IMR-90 (cell line): ENCODE measurements at regions not wholly inside any gene's neighbourhood (a gene's known extent, or its start where the extent isn't known, plus 50 kb on each side); places are given as distances from the start of the nearest gene placed in this dataset.
A peak's percentile ranks its signal among the peaks of the same experiment; 100 is the strongest.

Experiments
- ATAC-seq: fragments of 200-7000 bp; cut with Tn5 transposase; 2 replicates; pipeline ENCODE4 v1.9.1; 2020; ENCODE audit warnings: low read depth, mild to moderate bottlenecking, moderate library complexity
- BruUV-seq: library from RNA; stranded (reverse); fragments of 400-500 nt; replicated peaks from 2 replicates; lab custom pipeline; 2021; lab: Mats Ljungman, UMichigan
- CTCF ChIA-PET: fragments of 300-600 bp; formaldehyde crosslinking; extraction: SDS; loops from one replicate; lab custom pipeline; 2021; ENCODE audit warnings: antibody characterized with exemption; lab: Yijun Ruan, JAX
- POLR2A ChIA-PET: fragments of 300-600 bp; sonication (Branson Sonifier 250); formaldehyde crosslinking; loops from one replicate; lab custom pipeline; 2022; ENCODE audit warnings: antibody characterized with exemption; ENCODE audit not compliant: unreplicated experiment; lab: Charles Lee
- DNase-seq: peaks from one replicate; pipeline ENCODE4 v3.0.0; 2013
- H2AFZ ChIP-seq: replicated peaks from 2 replicates; pipeline ENCODE3; 2013; ENCODE audit warnings: low read length, mild to moderate bottlenecking; ENCODE audit not compliant: poor library complexity
- H2AK5ac ChIP-seq: 2 replicates; pipeline ENCODE4 v1.6.1; 2013; ENCODE audit warnings: low read depth, low read length, inconsistent platforms
- H2AK9ac ChIP-seq: replicated peaks from 2 replicates; pipeline ENCODE3; 2013; ENCODE audit warnings: mild to moderate bottlenecking, low read depth, low read length, moderate library complexity; ENCODE audit not compliant: poor library complexity
- H2BK120ac ChIP-seq: 2 replicates; pipeline ENCODE4 v1.6.1; 2013; ENCODE audit warnings: low read depth, low read length, inconsistent platforms
- H2BK15ac ChIP-seq: 3 replicates; pipeline ENCODE4 v1.6.1; 2013; ENCODE audit warnings: low read depth, low read length, inconsistent platforms
- H2BK20ac ChIP-seq: 2 replicates; pipeline ENCODE4 v1.6.1; 2013; ENCODE audit warnings: low read depth, mild to moderate bottlenecking, inconsistent platforms, low read length, moderate library complexity
- H2BK5ac ChIP-seq: 2 replicates; pipeline ENCODE4 v1.6.1; 2013; ENCODE audit warnings: mild to moderate bottlenecking, low read depth, low read length, inconsistent platforms; ENCODE audit not compliant: poor library complexity, severe bottlenecking
- H3K14ac ChIP-seq: replicated peaks from 2 replicates; pipeline ENCODE4 v1.6.1; 2013; ENCODE audit warnings: low read depth, low read length, inconsistent platforms
- H3K18ac ChIP-seq: 2 replicates; pipeline ENCODE4 v1.6.1; 2013; ENCODE audit warnings: low read depth, low read length, control low read depth
- H3K23ac ChIP-seq: 2 replicates; pipeline ENCODE4 v1.6.1; 2013; ENCODE audit warnings: low read depth, low read length, inconsistent platforms
- H3K27ac ChIP-seq: 2 replicates; pipeline ENCODE4 v1.5.1; 2013; ENCODE audit warnings: mild to moderate bottlenecking, control low read depth, low read length; ENCODE audit not compliant: insufficient read depth
- H3K27me3 ChIP-seq: 2 replicates; pipeline ENCODE4 v1.6.1; 2013; ENCODE audit warnings: low read length; ENCODE audit not compliant: control insufficient read depth, insufficient read depth
- H3K36me3 ChIP-seq: 2 replicates; pipeline ENCODE4 v1.6.1; 2013; ENCODE audit warnings: low read length, mixed read lengths; ENCODE audit not compliant: control insufficient read depth, insufficient read depth
- H3K4ac ChIP-seq: 2 replicates; pipeline ENCODE4 v1.6.1; 2013; ENCODE audit warnings: low read depth, low read length, inconsistent platforms
- H3K4me1 ChIP-seq: 2 replicates; pipeline ENCODE4 v1.6.1; 2013; ENCODE audit warnings: low read length, mixed read lengths; ENCODE audit not compliant: control insufficient read depth, insufficient read depth
- H3K4me2 ChIP-seq: 2 replicates; pipeline ENCODE4 v1.6.1; 2013; ENCODE audit warnings: low read depth, mild to moderate bottlenecking, control low read depth, low read length, moderate library complexity
- H3K4me3 ChIP-seq: 2 replicates; pipeline ENCODE4 v1.5.1; 2013; ENCODE audit warnings: low read depth, mild to moderate bottlenecking, control low read depth, low read length, moderate library complexity; ENCODE audit not compliant: insufficient read depth
- H3K56ac ChIP-seq: 2 replicates; pipeline ENCODE4 v1.6.1; 2013; ENCODE audit warnings: low read length, inconsistent platforms; ENCODE audit not compliant: insufficient read depth; ENCODE audit errors: extremely low read depth
- H3K79me1 ChIP-seq, 2 experiments: 2 replicates each; pipeline ENCODE4 v1.6.1; 2013; ENCODE audit warnings: low read length in 2 of 2, inconsistent platforms in 1 of 2, low read depth in 1 of 2
- H3K9ac ChIP-seq: 2 replicates; pipeline ENCODE4 v1.6.1; 2013; ENCODE audit warnings: low read depth, low read length, control low read depth
- H3K9me1 ChIP-seq: 2 replicates; pipeline ENCODE4 v1.6.1; 2013; ENCODE audit warnings: low read length, inconsistent platforms; ENCODE audit not compliant: insufficient read depth
- H3K9me3 ChIP-seq: 2 replicates; pipeline ENCODE4 v1.6.1; 2013; ENCODE audit warnings: low read length; ENCODE audit not compliant: control insufficient read depth, insufficient read depth
- H4K20me1 ChIP-seq: 2 replicates; pipeline ENCODE4 v1.6.1; 2013; ENCODE audit warnings: low read length, inconsistent platforms; ENCODE audit not compliant: insufficient read depth
- H4K5ac ChIP-seq: 2 replicates; pipeline ENCODE4 v1.6.1; 2013; ENCODE audit warnings: mild to moderate bottlenecking, low read depth, low read length, control low read depth
- H4K8ac ChIP-seq, 2 experiments: 2 replicates each; pipeline ENCODE4 v1.6.1; 2013; ENCODE audit warnings: low read depth in 2 of 2, low read length in 2 of 2, control low read depth in 1 of 2, inconsistent platforms in 1 of 2
- H4K91ac ChIP-seq: 2 replicates; pipeline ENCODE4 v1.6.1; 2013; ENCODE audit warnings: low read depth, low read length, inconsistent platforms; ENCODE audit not compliant: insufficient read depth
- CEBPB ChIP-seq: IDR thresholded peaks from 2 replicates; pipeline ENCODE4 v1.6.1; 2012; ENCODE audit warnings: low read depth, low read length, improper control_type of control experiment
- RFX5 ChIP-seq: IDR thresholded peaks from 2 replicates; pipeline ENCODE4 v1.8.0; 2012; ENCODE audit warnings: low read depth, mild to moderate bottlenecking, low read length, moderate library complexity
- WGBS, 2 experiments: methylation state at CpG; one replicate each; pipeline versions ENCODE4 v1.1.5 to v1.1.7; 2013; ENCODE audit warnings: missing lambda C conversion rate in 2 of 2; ENCODE audit not compliant: insufficient read length in 1 of 2; ENCODE audit errors: extremely low coverage in 2 of 2; 5-methylcytosine and 5-hydroxymethylcytosine counted together
- dilution Hi-C: fragments of 300-500 bp; cut with HindIII; formaldehyde crosslinking; loops from one replicate; pipeline ENCODE4 v1.14.3; 2018; ENCODE audit warnings: low sequenced_read_pairs; ENCODE audit not compliant: unreplicated experiment
- in situ Hi-C: fragments of 300-500 bp; cut with MboI; formaldehyde crosslinking; loops from 3 replicates; pipeline ENCODE4 v1.14.3; 2019; ENCODE audit warnings: low sequenced_read_pairs, inconsistent platforms, mixed read lengths
- intact Hi-C: fragments of 100-400 bp; cut with micrococcal nuclease; formaldehyde crosslinking; loops from 2 replicates; pipeline ENCODE4 v1.10.0; 2022

- Histone ChIP-seq H3K4me2 (no peak overlapping the region), H4K20me1 (no peaks in the 10 kb centered on the region), H3K27ac (no peak overlapping the region), H2AK9ac (no peak overlapping the region), H2BK15ac (0 out of 3 replicates have a peak overlapping the region, but pooled peaks have one; percentile 58), H3K9me3 (no peaks in the 10 kb centered on the region), H3K9ac (no peak overlapping the region), H2BK120ac (peak overlapping the region; percentile 63), H4K5ac (no peak overlapping the region), H4K91ac (0 out of 2 replicates have a peak overlapping the region, but pooled peaks have one; percentile 70), H3K18ac (no peak overlapping the region), H2BK20ac (peak overlapping the region; percentile 82; the same call in 1 of the 2 replicates), H3K56ac (no peak overlapping the region), H3K9me1 (peaks cover 6% of the 10 kb centered on the region; the same call in 1 of the 2 replicates), H3K14ac (no peak overlapping the region), H3K4ac (no peak overlapping the region), H2AK5ac (no peak overlapping the region), H3K4me3 (no peak overlapping the region), H3K4me1 (peaks cover 4% of the 10 kb centered on the region; the same call in 1 of the 2 replicates), H2AFZ (no peak overlapping the region), H3K27me3 (no peaks in the 10 kb centered on the region), H3K23ac (no peak overlapping the region), H4K8ac (no peak overlapping the region; a peak in 1 of 4 replicates), H3K79me1 (no peaks in the 10 kb centered on the region), H2BK5ac (peak overlapping the region; percentile 35), H3K36me3 (no peaks in the 10 kb centered on the region)
- dilution Hi-C loops, result no loop called here
- in situ Hi-C loops, result loop anchor here (25.0 kb wide), 2 partner anchors 367 to 1017 kb away; partner anchors contain the start of gene CDH11
- BruUV-seq, result no TSS peak
- intact Hi-C loops, result loop anchor here (5.0 to 10.0 kb wide), 3 partner anchors 367 to 1022 kb away; no protein-coding TSS in a partner anchor
- peak; percentile 33 for DNase-seq
- WGBS, 2 experiments, result 40% methylated on average over 1 of the region's 7 CpGs; no CpG with 5 or more reads in 1 of the 2 experiments
- no peak for ATAC-seq
- POLR2A ChIA-PET, result no interaction called here
- CTCF ChIA-PET, result no interaction called here
- no peak for TF ChIP-seq RFX5
- TF ChIP-seq CEBPB, result peak; percentile 74
Observed at GRCh38 chr16:64094992-64095634, 1026.8 kb downstream of the CDH11 start.
